PC-3 (cell line): ENCODE measurements at regions not wholly inside any gene's neighbourhood (a gene's known extent, or its start where the extent isn't known, plus 50 kb on each side); places are given as distances from the start of the nearest gene placed in this dataset.

Experiments used
- ATAC-seq: fragments of 200-7000 bp; cut with Tn5 transposase; 2 replicates; pipeline ENCODE4 v1.9.1; 2020; ENCODE audit warnings: mild to moderate bottlenecking, moderate library complexity
- BruUV-seq: library from RNA; stranded (reverse); fragments of 400-500 nt; replicated peaks from 2 replicates; lab custom pipeline; 2021; lab: Mats Ljungman, UMichigan
- CTCF ChIA-PET: fragments of 300-600 bp; sonication (Branson Sonifier 250); formaldehyde crosslinking; loops from one replicate; lab custom pipeline; 2022; ENCODE audit warnings: antibody characterized with exemption; lab: Charles Lee
- POLR2A ChIA-PET: fragments of 300-600 bp; sonication (Branson Sonifier 250); formaldehyde crosslinking; loops from one replicate; lab custom pipeline; 2022; ENCODE audit warnings: antibody characterized with exemption; ENCODE audit not compliant: unreplicated experiment; lab: Charles Lee
- DNase-seq: peaks from one replicate; pipeline ENCODE4 v3.0.0-alpha.2; 2015
- H2AFZ ChIP-seq: fragments of 300-600 bp; sonication (generic); 2 replicates; pipeline ENCODE4 v1.6.0; 2016; ENCODE audit warnings: antibody characterized with exemption, low read length
- H3F3A ChIP-seq: fragments of 300-600 bp; sonication (generic); one replicate; pipeline ENCODE4 v1.6.0; 2017; ENCODE audit warnings: antibody characterized with exemption, low read length, control low read depth, mild to moderate bottlenecking; ENCODE audit not compliant: unreplicated experiment
- H3K27ac ChIP-seq: fragments of 300-600 bp; sonication (generic); 2 replicates; pipeline ENCODE4 v1.5.1; 2016; ENCODE audit warnings: mild to moderate bottlenecking, low read length
- H3K27me3 ChIP-seq: fragments of 300-600 bp; sonication (generic); 2 replicates; pipeline ENCODE4 v1.6.1; 2016; ENCODE audit warnings: low read length, mixed read lengths
- H3K36me3 ChIP-seq: fragments of 300-600 bp; sonication (generic); 2 replicates; pipeline ENCODE4 v1.6.1; 2016; ENCODE audit warnings: low read depth, mixed run types, low read length, mixed read lengths
- H3K4me1 ChIP-seq: fragments of 300-600 bp; sonication (generic); 2 replicates; pipeline ENCODE4 v1.5.1; 2016; ENCODE audit warnings: low read length; ENCODE audit not compliant: insufficient read depth
- H3K4me2 ChIP-seq: fragments of 300-600 bp; sonication (generic); 2 replicates; pipeline ENCODE4 v1.6.0; 2016; ENCODE audit warnings: low read length
- H3K4me3 ChIP-seq: fragments of 300-600 bp; sonication (generic); 2 replicates; pipeline ENCODE4 v1.5.1; 2016; ENCODE audit warnings: mild to moderate bottlenecking, low read length, mixed read lengths
- H3K79me2 ChIP-seq: fragments of 300-600 bp; sonication (generic); 2 replicates; pipeline ENCODE4 v1.6.1; 2017; ENCODE audit warnings: low read length, mixed read lengths
- H3K9ac ChIP-seq: fragments of 300-600 bp; sonication (generic); 2 replicates; pipeline ENCODE4 v1.6.0; 2016; ENCODE audit warnings: mild to moderate bottlenecking, low read length
- H3K9me2 ChIP-seq: fragments of 300-600 bp; sonication (generic); replicated peaks from 2 replicates; pipeline ENCODE4 v1.6.1; 2016; ENCODE audit warnings: mixed run types, low read length, mixed read lengths
- H3K9me3 ChIP-seq: fragments of 300-600 bp; sonication (generic); 2 replicates; pipeline ENCODE4 v1.6.1; 2016; ENCODE audit warnings: low read length, mixed read lengths
- H4K20me1 ChIP-seq: fragments of 300-600 bp; sonication (generic); 2 replicates; pipeline ENCODE4 v1.6.1; 2016; ENCODE audit warnings: low read length, mixed read lengths
- EZH2 ChIP-seq: fragments of 300-600 bp; sonication (generic); IDR thresholded peaks from one replicate; pipeline ENCODE4 v1.6.1; 2017; ENCODE audit warnings: antibody characterized with exemption, mild to moderate bottlenecking, low read length; ENCODE audit not compliant: unreplicated experiment
- EZH2phosphoT487 ChIP-seq: fragments of 300-600 bp; sonication (generic); IDR thresholded peaks from 2 replicates; pipeline ENCODE4 v1.6.1; 2018; ENCODE audit warnings: mild to moderate bottlenecking, antibody characterized with exemption, low read length, borderline replicate concordance
- intact Hi-C: fragments of 100-400 bp; cut with micrococcal nuclease; formaldehyde crosslinking; loops from 2 replicates; pipeline ENCODE4 v1.9.0; 2023
- TF ChIP-seq, protein P1 (sequence below): fragments of 300-600 bp; sonication (generic); conservative IDR thresholded peaks from 2 replicates; pipeline ENCODE4 v1.5.1; 2017; ENCODE audit warnings: antibody characterized with exemption, low read depth, mild to moderate bottlenecking, low read length

DNA sequence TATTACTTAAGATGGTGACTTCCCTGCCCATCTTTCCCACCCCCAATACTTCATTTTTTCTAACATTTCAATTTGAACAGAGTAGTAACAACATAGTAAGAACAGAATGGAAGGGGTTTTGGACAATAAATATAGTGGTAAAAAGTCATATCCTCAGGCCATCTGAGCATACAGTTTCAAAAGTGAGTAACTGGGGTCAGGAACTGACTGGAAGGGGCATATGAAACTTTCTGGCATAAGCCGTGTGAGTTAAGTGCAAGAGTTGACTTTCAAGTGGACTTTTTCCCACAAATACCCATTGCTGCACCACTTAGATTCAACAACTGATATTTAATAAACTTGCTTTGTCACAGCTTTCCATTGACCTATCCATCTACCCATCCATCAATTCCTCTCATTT lies 153.5 kb upstream of the IL12A start:
- no peaks in the 10 kb centered on the region for H3K9me3 ChIP-seq
- peaks cover 5% of the 10 kb centered on the region; the same call in 1 of the 2 replicates for H4K20me1 ChIP-seq
- no peak overlapping the region for H3K9ac ChIP-seq
- H3F3A ChIP-seq: no peaks in the 10 kb centered on the region
- no peak for ATAC-seq
- DNase-seq: no peak
- H3K27me3 ChIP-seq: no peaks in the 10 kb centered on the region
- no peak overlapping the region for H3K4me2 ChIP-seq
- intact Hi-C loops: no loop called here
- peaks cover 60% of the 10 kb centered on the region for H3K79me2 ChIP-seq
- TF ChIP-seq EZH2: no peak
- TF ChIP-seq, protein P1, sequence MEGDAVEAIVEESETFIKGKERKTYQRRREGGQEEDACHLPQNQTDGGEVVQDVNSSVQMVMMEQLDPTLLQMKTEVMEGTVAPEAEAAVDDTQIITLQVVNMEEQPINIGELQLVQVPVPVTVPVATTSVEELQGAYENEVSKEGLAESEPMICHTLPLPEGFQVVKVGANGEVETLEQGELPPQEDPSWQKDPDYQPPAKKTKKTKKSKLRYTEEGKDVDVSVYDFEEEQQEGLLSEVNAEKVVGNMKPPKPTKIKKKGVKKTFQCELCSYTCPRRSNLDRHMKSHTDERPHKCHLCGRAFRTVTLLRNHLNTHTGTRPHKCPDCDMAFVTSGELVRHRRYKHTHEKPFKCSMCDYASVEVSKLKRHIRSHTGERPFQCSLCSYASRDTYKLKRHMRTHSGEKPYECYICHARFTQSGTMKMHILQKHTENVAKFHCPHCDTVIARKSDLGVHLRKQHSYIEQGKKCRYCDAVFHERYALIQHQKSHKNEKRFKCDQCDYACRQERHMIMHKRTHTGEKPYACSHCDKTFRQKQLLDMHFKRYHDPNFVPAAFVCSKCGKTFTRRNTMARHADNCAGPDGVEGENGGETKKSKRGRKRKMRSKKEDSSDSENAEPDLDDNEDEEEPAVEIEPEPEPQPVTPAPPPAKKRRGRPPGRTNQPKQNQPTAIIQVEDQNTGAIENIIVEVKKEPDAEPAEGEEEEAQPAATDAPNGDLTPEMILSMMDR: no peak
- no peak for TF ChIP-seq EZH2phosphoT487
- no peak overlapping the region for H2AFZ ChIP-seq
- BruUV-seq: no TSS peak
- H3K9me2 ChIP-seq: no peaks in the 10 kb centered on the region
- CTCF ChIA-PET: no interaction called here
- POLR2A ChIA-PET: no interaction called here
- no peaks in the 10 kb centered on the region for H3K36me3 ChIP-seq
- H3K27ac ChIP-seq: no peak overlapping the region
- H3K4me1 ChIP-seq: peaks cover 13% of the 10 kb centered on the region
- no peak overlapping the region for H3K4me3 ChIP-seq

DNA sequence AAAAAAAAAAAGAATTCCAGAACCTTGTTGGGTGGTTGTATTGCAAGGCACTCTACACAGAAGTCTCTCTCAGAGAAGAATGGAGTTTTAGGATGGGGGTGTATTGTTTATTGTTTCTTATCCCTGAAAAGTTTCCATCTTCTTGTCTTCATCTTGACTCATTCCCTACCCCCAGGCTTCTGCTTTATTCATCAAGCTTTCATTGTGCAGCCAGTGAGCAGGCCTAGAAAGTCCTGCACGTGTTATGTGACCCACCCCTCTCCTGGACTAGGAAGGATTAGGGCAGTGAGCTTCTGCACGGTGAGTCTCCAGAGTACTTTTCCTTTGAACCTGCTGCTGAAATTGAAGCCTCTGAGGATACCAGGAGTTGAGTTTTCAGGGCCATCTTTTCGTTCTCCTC lies 150.9 kb upstream of the IL12A start:
- ATAC-seq (no peak), DNase-seq (no peak)
- H3K4me3 ChIP-seq: no peak overlapping the region
- H2AFZ ChIP-seq: no peak overlapping the region
- POLR2A ChIA-PET: no interaction called here
- no peaks in the 10 kb centered on the region for H3K9me2 ChIP-seq
- BruUV-seq: no TSS peak
- no peaks in the 10 kb centered on the region for H3K36me3 ChIP-seq
- no peak overlapping the region for H3K4me2 ChIP-seq
- no peaks in the 10 kb centered on the region for H3F3A ChIP-seq
- H3K9ac ChIP-seq: no peak overlapping the region
- no peak overlapping the region for H3K27ac ChIP-seq
- H3K79me2 ChIP-seq: peaks cover 67% of the 10 kb centered on the region
- CTCF ChIA-PET: no interaction called here
- H3K27me3 ChIP-seq: no peaks in the 10 kb centered on the region
- TF ChIP-seq, protein P1: no peak
- no peak for TF ChIP-seq EZH2phosphoT487
- no peak for TF ChIP-seq EZH2
- no peaks in the 10 kb centered on the region for H3K9me3 ChIP-seq
- intact Hi-C loops: no loop called here
- peaks cover 12% of the 10 kb centered on the region for H4K20me1 ChIP-seq
- H3K4me1 ChIP-seq: peaks cover 16% of the 10 kb centered on the region

DNA sequence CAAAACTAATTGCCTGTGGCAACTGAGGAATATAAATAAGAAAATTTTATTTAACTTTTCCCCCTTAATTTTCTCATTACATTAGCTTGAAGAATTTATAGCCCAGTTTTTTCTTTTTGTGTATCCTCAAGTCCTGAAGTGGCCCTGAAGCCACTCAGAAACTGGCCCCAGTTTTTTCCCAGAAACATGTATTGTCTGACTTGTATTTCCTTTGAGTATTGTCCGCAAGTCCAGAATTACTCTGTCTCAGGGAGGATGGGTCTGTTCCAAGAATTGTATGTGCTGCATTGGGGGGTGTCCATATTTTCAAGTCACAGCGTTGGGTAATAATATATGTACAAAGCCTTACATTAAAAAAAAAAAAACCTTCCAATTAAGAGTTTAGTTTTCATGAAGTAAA lies 149.7 kb upstream of the IL12A start:
- Histone ChIP-seq H3F3A (no peaks in the 10 kb centered on the region), H4K20me1 (peaks cover 15% of the 10 kb centered on the region)

More for the DNA sequence above, 149.7 kb upstream of the IL12A start:
- BruUV-seq: no TSS peak
- Histone ChIP-seq H3K79me2 (peaks cover 67% of the 10 kb centered on the region), H3K9me3 (no peaks in the 10 kb centered on the region), H3K4me3 (no peak overlapping the region), H3K9ac (no peak overlapping the region), H2AFZ (no peak overlapping the region), H3K9me2 (no peaks in the 10 kb centered on the region), H3K4me2 (no peak overlapping the region), H3K27me3 (no peaks in the 10 kb centered on the region), H3K27ac (no peak overlapping the region), H3K4me1 (peaks cover 16% of the 10 kb centered on the region), H3K36me3 (no peaks in the 10 kb centered on the region)
- no peak for ATAC-seq
- intact Hi-C loops: no loop called here
- CTCF ChIA-PET: no interaction called here
- TF ChIP-seq, protein P1: no peak
- no peak for TF ChIP-seq EZH2phosphoT487
- TF ChIP-seq EZH2: no peak
- POLR2A ChIA-PET: interaction anchor here (0.6 kb wide), 1 partner anchor 656 kb away, joined by 6 read pairs; no protein-coding TSS in a partner anchor
- DNase-seq: no peak
